HG02759 (cell line): ENCODE measurements at regions not wholly inside any gene's neighbourhood (a gene's known extent, or its start where the extent isn't known, plus 50 kb on each side); places are given as distances from the start of the nearest gene placed in this dataset.

ENCODE experiments used
- ATAC-seq: cut with Tn5 transposase; IDR thresholded peaks from one replicate; pipeline ENCODE4 v1.9.1; 2021; ENCODE audit warnings: mild to moderate bottlenecking, moderate library complexity; ENCODE audit not compliant: unreplicated experiment

- ATAC-seq: no peak
Observed at GRCh38 chrY:8390310-8390709, 947.0 kb upstream of the TSPY4 start.

DNA sequence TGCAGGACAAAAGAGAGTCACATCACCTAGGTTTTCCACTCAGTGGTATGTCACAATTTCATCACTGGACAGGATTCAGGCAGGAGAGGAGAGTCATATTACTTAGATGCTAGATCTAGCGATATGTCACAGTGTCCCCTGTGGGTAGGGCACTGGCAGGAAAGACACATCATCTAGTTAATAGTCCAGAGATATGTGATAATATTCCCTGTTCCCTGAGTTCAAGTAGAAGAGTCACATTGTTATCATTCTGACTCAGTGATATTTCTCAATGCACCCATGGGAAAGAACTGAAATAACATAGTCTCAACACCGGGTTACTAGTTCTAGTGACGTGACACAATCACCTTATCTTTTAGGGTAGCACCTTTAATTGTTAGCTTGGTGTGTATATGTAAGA, 944.0 kb upstream of the TSPY4 start:
- no peak for ATAC-seq

GRCh38 chrY:8422906-8423305, 914.4 kb upstream of the TSPY4 start:
- no peak for ATAC-seq

- ATAC-seq: no peak
Observed at GRCh38 chrY:8426433-8426832, 910.8 kb upstream of the TSPY4 start.

DNA sequence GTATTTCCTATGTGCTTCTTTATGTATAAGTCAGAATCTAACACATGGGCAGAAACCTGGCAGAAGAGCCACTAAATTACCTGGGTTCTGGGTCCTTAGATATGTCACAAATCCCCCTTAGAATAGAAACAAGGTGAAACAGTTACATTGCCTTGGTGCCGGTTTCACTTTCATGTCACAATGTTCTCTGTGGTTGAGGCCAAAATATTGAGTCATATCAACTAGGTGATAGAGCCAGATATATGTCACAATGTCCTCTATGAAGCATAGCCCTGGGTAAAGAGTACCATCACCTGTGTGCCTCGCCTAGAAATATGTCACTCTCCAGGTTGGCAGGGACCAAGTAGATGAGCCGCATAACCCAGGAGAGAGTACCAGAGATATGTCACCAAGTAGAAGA, 899.8 kb upstream of the TSPY4 start:
- ATAC-seq: no peak

DNA sequence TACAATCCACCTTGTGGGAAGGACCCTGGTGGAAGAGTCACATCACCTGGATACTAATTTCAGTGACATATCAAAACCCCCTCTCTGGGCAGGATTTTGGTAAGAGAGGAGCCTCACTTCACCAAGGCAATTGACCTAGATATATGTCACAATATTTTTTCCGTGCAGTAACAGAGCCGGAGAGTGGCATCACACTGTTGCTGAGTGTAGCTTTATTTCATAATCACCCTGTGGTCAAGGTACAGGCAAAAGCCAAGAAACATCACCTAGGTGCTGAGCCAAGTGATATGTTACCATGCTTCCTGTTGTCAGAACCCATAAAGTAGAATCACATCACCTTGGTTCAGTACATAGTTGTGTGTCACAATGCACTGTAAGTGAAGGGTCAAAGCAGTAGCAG, 895.2 kb upstream of the TSPY4 start:
- no peak for ATAC-seq

DNA sequence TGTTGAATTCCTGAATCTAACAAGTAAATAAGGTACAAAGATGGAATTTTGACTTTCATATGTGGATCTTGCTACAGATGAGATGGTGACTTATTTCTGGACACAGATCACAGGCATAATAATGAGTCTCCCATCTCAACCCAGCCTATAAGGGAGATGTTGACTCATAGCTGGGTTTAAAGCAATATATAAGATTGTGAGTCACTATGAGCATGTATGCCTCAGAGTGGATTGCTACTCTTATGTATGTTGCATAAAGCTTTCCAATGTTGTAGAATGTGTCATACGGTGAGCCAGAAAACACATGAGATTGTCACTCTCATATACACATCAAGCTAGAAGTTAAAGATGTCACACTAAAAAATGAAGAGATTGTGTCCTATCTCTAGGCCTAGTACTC, 884.3 kb upstream of the TSPY4 start:
- no peak for ATAC-seq

DNA sequence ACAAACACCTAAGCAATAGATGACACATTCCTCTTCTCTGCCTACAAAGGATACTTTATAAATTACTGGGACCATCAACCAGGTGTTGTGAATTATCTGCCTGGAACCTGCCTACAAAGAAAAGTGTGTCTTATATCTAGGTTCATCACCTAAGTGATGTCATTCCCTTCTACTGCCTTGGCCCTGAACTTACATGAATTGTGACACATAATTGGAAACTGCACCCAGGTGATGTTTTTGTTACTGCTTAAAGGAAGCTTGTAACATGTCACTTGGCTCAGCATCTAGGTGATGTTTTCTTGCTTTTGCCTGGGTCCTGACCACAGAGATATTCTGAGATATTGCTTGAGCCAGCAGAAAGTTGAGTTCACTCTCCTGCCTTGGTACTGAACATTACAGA, 870.5 kb upstream of the TSPY4 start:
- no peak for ATAC-seq

GRCh38 chrY:8470249-8470648, 867.0 kb upstream of the TSPY4 start:
- ATAC-seq: no peak

DNA sequence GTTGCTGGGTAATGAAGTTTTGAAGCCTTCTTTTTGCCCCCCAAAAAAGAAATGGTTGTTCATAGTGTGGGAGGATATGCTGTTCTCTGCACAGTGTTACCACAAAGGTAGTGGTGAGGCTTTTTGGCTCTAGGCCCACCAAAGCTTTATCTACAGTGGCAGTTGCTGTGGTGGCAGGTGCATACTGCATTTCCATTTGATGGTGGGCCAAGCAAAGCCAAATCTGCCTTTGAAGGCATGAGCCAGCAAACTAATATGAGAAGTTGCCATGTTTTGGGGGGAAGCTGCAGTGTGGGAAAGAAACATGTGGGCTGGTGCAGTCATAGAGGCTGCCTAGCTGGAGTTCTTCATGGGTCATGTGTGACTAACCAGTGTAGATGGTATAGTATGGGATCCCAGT, 858.1 kb upstream of the TSPY4 start:
- ATAC-seq: no peak

GRCh38 chrY:8488955-8489354, 848.3 kb upstream of the TSPY4 start:
- ATAC-seq: no peak

- ATAC-seq: no peak
Observed at GRCh38 chrY:8489880-8490630, 847.2 kb upstream of the TSPY4 start.

DNA sequence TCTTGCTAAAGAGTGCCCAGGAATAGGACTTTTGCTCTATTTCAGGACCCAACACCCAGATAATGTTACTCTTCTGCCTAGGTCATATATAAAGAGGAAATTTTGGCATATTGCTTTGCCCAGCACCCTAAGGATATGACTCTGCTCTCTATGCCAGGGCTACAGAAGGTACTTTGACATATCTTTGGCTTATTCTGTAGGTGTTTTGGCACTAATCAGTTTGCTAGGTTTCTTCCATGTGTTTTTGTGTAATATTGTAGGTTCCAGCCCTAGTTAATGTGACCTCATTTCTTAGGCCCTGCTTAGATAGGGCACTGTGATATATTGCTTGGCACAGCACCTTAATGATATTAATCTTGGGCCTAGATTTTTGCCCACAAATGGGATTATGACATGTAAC, 842.9 kb upstream of the TSPY4 start:
- ATAC-seq: no peak

- ATAC-seq: no peak
Observed at GRCh38 chrY:8495243-8495642, 842.0 kb upstream of the TSPY4 start.

- no peak for ATAC-seq
Observed at GRCh38 chrY:8500888-8501287, 836.4 kb upstream of the TSPY4 start.

- no peak for ATAC-seq
Observed at GRCh38 chrY:8533468-8533867, 803.8 kb upstream of the TSPY4 start.

DNA sequence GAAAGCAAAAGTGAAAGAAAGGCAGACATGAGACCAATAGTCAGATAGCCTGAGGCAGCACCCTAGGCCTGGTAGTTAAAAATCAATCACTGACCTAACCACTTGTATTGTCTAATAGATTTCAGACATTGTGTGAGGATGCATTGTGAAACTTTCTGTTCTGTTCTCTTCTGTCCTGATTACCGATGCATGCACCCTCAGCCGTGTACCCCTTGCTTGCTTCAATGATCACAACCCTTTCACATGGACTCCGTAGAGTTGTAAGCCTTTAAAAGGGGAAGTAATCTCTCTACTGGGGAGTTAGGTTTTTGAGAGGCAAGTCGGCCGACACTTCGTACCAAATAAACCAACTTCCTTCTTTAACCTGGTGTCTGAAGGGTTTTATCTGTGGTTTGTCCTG, 801.6 kb upstream of the TSPY4 start:
- peak; percentile 94 for ATAC-seq

GRCh38 chrY:8536277-8536676, 801.0 kb upstream of the TSPY4 start:
- peak; percentile 22 for ATAC-seq

- ATAC-seq: no peak
Observed at GRCh38 chrY:8541306-8541705, 796.0 kb upstream of the TSPY4 start.

GRCh38 chrY:8544715-8545114, 792.5 kb upstream of the TSPY4 start:
- ATAC-seq: peak; percentile 64

DNA sequence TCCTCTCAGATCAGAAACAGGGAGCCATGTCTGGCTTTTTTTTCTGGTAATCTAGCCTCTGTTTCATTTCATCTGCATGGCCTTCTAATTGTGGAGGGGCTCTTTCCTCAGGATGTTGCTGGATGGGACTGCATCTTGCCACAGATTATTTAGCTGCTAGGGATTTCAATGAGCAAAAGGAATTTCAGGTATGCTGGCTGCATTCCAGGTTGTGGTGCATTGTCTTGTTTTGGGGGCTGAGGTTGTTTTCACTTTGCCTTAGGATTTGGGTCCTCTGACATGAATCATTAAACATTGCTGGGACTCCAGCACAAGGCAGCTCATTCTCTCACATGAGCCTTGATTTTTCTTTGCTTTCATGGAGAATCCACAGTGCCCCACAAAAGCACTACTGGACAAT, 789.3 kb upstream of the TSPY4 start:
- no peak for ATAC-seq

GRCh38 chrY:8551323-8551722, 785.9 kb upstream of the TSPY4 start:
- ATAC-seq: no peak

DNA sequence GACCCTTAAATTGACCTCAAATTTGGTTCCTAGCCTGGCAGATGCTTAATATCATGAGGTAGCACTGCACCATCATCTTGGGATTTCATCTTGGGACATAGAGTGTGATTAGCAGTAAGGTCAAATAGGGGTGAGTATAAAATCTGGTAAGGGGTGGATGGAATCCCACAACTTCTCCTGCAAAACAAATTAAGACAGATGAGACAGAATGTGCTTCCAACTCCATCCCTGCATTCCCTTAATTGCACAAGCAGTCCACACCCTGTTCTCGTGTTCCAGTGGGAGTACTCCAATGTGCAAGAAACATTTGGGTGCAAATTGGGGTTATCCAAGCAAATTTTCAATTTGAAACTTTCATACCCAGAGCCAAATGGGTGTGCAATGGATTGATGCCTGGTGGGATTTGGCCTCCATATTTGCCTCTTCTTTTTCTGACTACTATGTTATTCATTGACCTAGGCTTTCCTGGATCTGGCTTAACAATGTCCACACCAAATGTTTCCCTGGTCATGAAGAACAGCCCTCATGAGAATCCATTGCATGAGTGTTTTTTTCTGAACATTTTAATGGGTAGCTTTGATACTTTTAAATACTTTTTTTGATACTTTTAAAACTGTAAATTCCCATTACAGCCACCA, 785.0 kb upstream of the TSPY4 start:
- no peak for ATAC-seq
